ENCODE measurements at regions not wholly inside any gene's neighbourhood (a gene's known extent, or its start where the extent isn't known, plus 50 kb on each side); places are given as distances from the start of the nearest gene placed in this dataset.

DNA sequence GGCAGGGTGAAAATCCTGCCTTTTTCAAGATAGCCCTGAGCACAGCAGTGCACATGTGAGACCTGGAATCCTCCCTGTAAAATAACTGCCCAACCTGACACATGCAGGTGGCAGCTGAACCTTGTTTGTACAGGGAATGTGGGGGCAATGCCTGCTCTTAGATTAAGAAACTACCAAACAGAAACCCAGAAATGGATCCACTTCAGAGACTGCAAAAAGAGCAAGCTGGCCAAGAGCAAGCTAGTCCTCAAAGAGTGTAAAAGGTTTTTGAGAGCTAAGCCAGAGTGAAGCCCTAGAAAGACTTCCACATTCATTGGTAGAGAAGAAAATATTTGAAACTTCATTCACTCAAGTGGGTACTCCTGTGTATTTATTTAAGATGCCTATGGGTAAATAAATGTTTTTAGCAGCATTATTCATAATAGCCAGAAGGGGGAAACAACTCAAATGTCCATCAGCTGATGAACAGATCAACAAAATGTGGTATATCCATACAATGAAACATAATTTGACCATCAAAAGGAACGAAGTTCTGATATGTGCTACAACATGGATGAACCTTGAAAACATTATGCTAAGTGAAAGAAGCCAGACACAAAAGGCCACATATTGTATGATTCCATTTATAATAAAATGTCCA, 96.0 kb upstream of the TSC22D2 start:
- intact Hi-C loops (cut with DNase I): no loop called here
- Histone ChIP-seq H3K4me1 (peaks cover 4% of the 10 kb centered on the region), H3K27me3 (ENCODE audit: insufficient read depth in 3 of 3, low read length in 2 of 3) (no peaks in the 10 kb centered on the region)

DNA sequence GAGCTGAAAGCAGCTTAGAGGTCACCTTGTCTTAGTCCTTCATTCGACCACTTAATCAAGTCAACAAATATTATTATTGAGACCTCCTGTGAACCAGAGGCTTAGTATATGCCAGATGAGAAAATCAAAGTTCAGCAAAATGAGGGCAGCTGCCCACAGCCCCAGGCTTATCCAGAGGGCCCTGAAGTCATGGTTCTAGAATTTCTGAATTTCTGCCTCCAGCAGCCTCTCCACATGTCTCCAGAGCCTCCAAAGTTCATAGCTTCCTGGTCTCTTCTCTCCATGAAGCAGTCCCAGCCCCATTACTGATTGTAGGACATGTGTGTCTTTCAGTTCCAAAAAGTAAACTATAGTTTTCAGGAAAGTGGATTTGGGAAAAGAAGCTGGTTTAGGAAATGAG, 96.9 kb upstream of the TSC22D2 start:
- no peak for TF ChIP-seq CTCF (IDR thresholded peaks at IDR 0.05)
- Histone ChIP-seq H3K4me3 (no peak overlapping the region), H3K36me3 (ENCODE audit: insufficient read depth in 1 of 2, low read depth in 1 of 2) (no peaks in the 10 kb centered on the region), H3K27me3 (ENCODE audit: insufficient read depth in 3 of 3, low read length in 2 of 3) (no peaks in the 10 kb centered on the region), H3K9me3 (no peaks in the 10 kb centered on the region), H3K27ac (no peak overlapping the region), H3K4me1 (peaks cover 4% of the 10 kb centered on the region)
- intact Hi-C loops (cut with DNase I): no loop called here
- no peak for DNase-seq
- WGBS, 3 donors: 63 to 66% (median 66%) methylated on average over 1 of the region's 1 CpG
- ATAC-seq: no peak

More for the DNA sequence above, 96.0 kb upstream of the TSC22D2 start:
- Histone ChIP-seq H3K4me3 (no peak overlapping the region), H3K27ac (no peak overlapping the region), H3K9me3 (no peaks in the 10 kb centered on the region), H3K36me3 (ENCODE audit: insufficient read depth in 1 of 2, low read depth in 1 of 2) (no peaks in the 10 kb centered on the region)
- no peak for TF ChIP-seq CTCF (IDR thresholded peaks at IDR 0.05)
- DNase-seq (no peak), ATAC-seq (no peak)
- 93 to 100% (median 95%) methylated on average over 1 of the region's 1 CpG for WGBS, 3 donors

DNA sequence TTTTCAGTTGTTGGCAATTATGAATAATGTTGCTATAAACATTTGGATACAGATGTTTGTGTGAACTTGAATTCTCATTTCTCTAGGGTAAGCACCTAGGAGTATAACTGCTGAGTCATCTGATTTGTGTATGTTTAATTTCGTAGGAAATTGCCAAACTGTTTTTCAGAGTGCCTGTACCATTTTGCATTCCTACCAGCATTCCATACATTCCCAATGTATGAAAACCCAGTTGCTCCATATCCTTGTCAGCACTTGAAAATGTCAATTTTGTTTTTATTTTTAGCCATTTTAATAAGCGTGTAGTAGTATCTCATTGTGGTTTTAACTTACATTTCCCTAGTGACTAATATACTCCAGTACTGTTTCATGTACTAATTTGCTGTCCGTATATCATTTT, 98.5 kb upstream of the TSC22D2 start:
- Histone ChIP-seq H3K36me3 (ENCODE audit: insufficient read depth in 1 of 2, low read depth in 1 of 2) (no peaks in the 10 kb centered on the region), H3K27ac (no peak overlapping the region), H3K27me3 (ENCODE audit: insufficient read depth in 3 of 3, low read length in 2 of 3) (peaks cover 0 to 4% (median 0%) of the 10 kb centered on the region in 3 donors), H3K4me3 (no peak overlapping the region), H3K4me1 (no peaks in the 10 kb centered on the region), H3K9me3 (no peaks in the 10 kb centered on the region)
- TF ChIP-seq CTCF (IDR thresholded peaks at IDR 0.05): no peak
- DNase-seq (no peak), ATAC-seq (no peak)
- intact Hi-C loops (cut with DNase I): no loop called here
- 85 to 90% (median 87%) methylated on average over 3 of the region's 3 CpGs for WGBS, 3 donors

- Histone ChIP-seq H3K4me3 (no peak overlapping the region), H3K27ac (no peak overlapping the region), H3K36me3 (ENCODE audit: insufficient read depth in 1 of 2, low read depth in 1 of 2) (no peaks in the 10 kb centered on the region), H3K4me1 (no peaks in the 10 kb centered on the region), H3K9me3 (no peaks in the 10 kb centered on the region), H3K27me3 (ENCODE audit: insufficient read depth in 3 of 3, low read length in 2 of 3) (peaks cover 0 to 4% (median 0%) of the 10 kb centered on the region in 3 donors)
- ATAC-seq (no peak), DNase-seq (no peak)
- TF ChIP-seq CTCF (IDR thresholded peaks at IDR 0.05): no peak
- intact Hi-C loops (cut with DNase I): no loop called here
These were observed 98.9 kb upstream of the TSC22D2 start for GRCh38 chr3:150309257-150309542.

Data from psoas muscle (tissue), 7 donors.